H4 (cell line): ENCODE measurements at regions not wholly inside any gene's neighbourhood (a gene's known extent, or its start where the extent isn't known, plus 50 kb on each side); places are given as distances from the start of the nearest gene placed in this dataset.

Source experiments
- DNase-seq: peaks from one replicate; pipeline ENCODE4 v3.0.0-alpha.2; 2015; ENCODE audit warnings: low spot score

GRCh38 chr13:86737334-86737932 is 933.7 kb upstream of the SLITRK5 start:
- DNase-seq: no peak

DNA sequence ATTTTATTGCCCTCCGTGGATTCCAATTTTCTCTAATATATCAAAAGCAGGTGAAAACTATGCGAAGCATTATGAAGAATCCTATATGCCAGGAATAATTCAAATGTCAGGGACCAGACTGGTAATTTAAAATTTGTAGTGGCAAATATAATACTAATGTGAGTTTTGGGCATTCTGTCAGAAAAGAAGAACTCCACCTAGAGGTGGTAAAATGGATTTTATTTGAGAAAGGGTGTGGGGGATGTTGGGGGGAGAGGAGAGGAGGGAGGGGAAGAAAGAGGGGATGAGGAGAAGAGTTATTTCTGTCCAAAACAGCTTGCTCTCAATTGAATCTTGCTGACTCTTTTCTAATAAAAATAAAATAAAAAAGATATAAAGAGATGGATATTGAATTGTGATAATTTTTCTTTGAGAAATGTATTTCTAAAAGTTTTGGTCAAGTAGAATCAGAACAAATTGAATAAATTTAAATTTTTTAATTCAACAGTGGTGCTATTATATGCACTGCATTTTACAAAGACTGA is 929.3 kb upstream of the SLITRK5 start:
- DNase-seq: no peak

DNA sequence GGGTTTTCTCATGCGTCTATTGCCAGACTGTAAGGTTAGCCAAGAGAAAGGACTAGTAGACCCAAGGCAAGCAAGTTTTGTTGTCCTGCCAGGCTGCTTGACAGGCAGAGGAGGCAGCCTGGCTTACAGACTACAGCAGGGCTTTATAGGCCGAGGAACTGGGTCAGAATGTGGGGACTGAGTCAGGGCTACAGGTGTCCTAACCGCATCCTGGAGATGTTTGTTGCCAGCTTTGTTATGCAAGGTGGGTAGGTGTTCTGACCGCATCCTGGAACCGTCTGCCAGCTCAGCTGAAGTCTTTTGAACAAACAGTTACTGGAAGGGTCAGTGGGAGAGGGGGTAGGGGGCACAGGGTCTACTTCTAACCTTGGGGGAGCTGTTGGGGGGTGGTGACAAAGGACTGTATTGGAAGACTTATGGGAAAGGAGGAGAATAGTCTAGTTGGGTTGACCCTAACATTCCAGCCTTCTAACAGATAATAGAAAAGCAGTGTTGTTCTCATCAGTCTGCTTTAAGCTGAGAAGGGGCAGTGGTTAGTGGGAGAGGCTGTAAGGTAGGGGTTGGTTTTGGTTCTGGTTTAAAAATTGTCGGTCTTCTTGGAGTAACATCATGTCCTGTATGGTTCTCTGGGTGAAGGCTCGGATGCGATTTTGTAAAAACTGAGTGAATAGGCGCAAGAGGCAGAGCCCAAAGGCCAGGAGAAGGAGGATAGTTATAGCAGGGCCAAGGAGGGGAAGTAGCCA is 913.8 kb upstream of the SLITRK5 start:
- DNase-seq: no peak

DNA sequence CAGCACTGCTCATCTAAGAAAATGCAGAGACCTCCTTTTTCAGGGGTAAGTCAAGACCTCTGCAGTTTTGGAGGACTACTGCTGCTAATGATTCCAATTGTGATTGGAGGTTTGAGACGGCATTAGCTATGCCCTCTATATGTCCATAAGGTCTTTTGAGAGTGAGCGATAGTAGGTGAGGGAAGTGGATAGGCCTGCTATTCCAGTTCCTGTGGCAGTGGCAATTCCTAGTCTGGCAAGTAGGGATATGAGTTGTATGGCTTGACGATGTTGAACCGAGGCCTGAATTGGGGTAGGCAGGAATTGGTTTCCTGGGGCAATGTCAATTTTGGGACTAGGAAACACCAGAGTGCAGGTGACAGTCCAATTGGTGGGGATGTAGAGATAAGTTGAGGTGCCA is 913.1 kb upstream of the SLITRK5 start:
- no peak for DNase-seq

DNA sequence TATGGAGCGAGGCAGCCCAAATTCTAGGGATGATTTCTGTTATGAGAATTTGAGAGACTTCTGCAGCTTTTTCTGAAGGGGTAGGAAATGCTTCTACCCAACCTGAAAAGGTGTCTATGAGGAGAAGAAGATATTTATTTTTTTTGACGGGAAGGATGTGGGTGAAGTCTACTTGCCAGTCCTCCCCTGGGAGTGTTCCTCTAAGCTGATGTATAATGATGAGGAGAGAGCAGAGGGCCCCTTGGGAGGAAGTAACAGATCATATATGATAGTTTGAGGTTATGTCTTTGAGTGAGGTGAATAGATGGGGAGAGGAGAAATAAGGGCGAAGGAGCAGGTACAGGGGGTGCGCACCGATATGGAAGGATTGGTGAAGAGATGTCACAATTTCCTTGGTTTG is 910.6 kb upstream of the SLITRK5 start:
- DNase-seq: no peak

DNA sequence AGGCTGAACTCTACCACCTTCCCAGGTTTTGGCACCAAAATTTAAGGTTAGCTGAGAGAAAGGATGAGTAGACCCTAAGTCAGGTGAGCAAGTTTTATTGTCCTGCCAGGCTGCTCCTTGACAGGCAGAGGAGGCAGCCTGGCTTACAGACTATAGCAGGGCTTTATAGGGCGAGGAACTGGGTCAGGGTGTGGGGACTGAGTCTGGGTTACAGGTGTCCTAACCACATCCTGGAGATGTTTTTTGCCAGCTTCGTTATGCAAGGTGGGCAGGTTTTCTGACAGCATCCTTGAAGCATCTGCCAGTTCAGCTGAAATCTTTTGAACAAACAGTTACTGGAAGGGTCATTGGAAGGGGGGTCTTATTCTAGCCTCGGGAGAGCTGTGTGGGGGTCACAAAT is 905.7 kb upstream of the SLITRK5 start:
- no peak for DNase-seq

GRCh38 chr13:86788616-86789015 is 882.6 kb upstream of the SLITRK5 start:
- DNase-seq: no peak

DNA sequence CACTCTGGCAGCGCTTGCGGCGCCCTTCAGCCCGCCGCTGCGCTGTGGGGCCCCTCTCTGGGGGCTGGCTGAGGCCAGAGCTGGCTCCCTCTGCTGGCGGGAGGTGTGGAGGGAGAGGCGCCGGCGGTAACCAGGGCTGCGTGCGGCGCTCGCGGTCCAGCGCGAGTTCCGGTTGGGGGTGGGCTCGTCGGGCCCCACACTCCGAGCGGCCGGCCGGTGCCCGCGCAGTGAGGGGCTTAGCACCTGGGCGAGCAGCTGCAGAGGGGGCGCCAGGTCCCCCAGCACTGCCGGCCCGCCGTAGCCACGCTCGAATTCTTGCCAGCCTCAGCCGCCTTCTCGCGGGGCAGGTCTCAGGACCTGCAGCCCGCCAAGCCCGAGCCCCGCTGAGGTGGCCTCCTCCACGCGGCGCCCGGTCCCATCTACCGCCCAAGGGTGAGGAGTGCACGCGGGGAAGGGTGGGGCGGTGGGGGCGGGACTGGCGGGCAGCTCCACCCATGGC is 879.0 kb upstream of the SLITRK5 start:
- DNase-seq: no peak

- DNase-seq: no peak
Measured at GRCh38 chr13:86795858-86796257, 875.3 kb upstream of the SLITRK5 start.

GRCh38 chr13:86810361-86810760 is 860.8 kb upstream of the SLITRK5 start:
- DNase-seq: no peak

- no peak for DNase-seq
Measured at GRCh38 chr13:86813198-86813597, 858.0 kb upstream of the SLITRK5 start.

DNA sequence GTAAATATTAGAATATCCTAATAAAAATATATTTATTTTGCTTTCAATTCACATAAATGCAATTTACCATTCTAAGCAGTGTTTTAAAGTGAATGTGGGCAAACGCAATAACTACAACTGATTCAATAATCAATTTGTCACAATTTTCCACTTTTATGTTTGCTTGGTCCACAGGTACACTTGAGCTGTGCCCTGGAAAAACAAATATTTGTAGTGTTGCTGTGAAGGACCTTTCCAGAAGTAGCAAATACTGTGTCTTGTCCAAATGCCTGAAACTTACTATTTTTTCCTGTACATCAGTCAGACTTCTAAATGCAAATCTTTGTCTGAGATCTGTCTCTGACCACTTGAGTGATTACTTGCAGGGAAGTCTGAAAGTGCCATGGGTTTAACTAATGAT is 845.8 kb upstream of the SLITRK5 start:
- DNase-seq: no peak

GRCh38 chr13:86826232-86826631 is 844.9 kb upstream of the SLITRK5 start:
- no peak for DNase-seq

DNA sequence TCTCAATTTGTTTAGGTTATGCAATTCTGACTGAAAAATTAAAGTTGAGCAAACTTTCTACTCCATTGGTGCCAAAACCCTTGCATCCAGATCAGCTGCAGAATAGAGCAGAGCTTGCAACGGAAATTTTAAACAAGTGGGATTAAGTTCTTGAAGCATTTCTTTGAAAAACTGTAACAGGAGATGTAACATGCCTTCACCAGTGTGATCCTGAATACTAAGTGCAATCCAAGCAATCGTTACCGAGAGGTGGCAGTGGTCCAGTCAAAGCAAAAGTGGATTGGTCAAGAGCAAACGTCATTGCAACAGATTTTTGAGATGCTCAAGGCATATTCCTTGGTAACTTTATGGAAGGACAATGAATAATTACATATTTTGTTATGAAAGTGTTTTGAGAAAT is 841.1 kb upstream of the SLITRK5 start:
- DNase-seq: no peak

DNA sequence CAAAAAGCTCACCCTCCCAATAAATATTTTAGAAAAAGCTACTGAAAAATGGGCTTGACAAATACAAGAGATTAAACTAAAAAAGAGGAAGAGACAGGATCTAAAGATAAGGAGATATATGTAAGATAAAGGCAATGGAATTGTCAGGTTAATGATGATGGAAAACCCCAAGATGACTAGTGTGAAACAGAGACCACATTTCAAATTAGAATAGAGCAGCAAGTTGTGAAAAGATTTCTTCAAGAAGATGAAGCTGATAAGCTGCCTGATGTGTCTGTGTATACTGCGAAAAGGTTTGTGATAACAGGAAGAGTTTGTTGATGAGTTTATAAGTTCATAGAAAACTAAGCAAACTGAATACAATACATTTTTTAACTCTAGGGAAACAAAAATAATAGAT is 840.1 kb upstream of the SLITRK5 start:
- no peak for DNase-seq

DNA sequence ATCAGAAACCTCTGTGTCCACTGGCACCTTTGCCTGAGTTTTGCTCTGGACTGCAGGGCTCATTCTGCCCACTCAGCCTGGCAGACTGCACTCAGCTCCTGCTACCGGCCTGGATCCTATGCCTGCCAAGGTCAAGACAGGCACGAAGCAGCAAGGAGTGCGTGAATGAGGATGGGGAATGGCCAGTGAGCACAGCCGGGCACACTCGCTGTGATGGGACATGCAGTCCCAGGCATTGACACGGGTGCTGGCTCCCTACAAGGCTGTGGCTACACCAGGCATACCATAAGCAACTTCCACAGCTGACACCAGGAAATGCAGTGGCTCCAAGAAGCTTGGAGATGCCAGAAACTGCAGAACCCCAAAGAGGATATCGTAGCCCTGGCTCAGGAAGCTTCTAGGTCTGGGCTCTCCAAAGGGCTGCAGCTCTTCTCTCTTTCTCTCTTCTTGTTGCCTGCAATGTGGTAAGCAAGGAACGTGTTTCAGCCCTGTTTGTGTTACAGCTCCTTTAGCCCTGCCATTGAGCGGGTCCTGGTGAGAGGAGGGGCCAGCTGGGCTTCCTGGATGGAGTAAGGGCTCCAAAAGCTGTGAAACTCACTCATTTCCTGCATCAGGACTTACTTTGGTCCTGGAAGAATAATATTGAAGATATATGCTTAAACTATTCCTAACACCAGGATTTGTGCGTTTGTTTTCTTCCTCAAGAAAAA is 832.6 kb upstream of the SLITRK5 start:
- no peak for DNase-seq

- no peak for DNase-seq
Measured at GRCh38 chr13:86839221-86839620, 832.0 kb upstream of the SLITRK5 start.

DNA sequence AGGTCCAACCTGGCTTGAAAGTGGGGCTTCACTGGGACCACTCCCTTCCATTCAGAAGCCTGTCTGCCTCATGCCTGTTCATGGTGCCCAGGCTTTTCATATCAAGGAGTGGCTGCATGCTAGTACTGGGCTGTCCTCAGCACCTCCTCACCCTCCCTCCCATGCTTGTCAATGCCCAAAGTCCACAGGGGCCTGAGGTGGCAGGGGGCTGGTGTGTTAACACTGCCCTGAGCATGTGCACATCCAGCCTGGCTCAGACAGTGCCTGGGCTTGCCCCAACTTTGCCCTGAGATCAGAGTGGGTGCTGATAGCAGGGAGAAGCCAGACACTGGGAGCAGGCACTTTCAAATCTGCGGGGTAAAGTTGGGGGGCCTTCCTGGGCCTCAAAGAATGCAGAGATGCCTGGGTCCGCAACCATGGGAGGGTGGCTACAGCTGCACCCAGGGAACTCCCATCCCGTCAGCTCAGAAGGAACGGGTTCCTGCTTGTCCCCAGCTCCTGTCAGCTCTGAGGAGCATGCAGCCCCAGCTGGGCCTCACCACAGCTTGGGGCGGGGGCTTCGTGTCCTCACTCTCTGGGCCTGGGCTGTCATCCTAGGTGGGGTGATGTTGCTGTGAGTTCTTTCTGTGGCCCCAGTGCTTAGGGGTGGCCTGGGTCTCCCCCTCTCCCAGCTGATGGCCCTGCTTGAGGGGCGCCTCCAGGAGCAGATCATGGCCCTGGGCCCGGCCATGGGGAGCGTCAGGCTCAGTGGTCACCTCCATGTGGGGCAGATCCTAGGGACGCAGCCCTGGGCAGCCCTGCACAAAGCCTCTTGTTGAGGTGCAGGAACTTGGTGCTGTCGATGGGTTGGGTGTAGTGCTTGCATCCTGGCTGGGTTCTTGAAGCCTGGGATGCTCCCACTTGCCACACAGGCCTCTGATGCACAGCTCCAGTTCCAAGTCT is 830.6 kb upstream of the SLITRK5 start:
- no peak for DNase-seq

DNA sequence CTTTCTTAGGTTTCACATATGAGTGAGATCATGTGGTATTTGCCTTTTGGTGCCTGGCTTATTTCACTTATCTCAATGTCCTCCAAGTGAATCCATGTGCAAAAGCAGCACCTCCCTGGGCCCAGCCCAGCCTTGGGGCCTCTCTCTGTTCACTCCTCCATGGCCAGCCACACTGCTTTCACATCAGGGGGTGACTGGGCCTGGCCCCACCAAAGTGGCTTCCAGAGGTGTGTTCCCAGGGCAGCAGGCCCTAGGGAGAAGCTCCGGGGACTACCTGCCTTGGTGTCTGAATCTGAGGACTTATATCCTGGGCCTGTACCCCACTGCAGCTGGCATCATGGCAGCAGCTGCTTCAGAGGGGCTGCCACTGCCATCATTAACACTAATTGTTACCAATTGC is 829.9 kb upstream of the SLITRK5 start:
- DNase-seq: no peak

- DNase-seq: no peak
Measured at GRCh38 chr13:86846501-86846900, 824.7 kb upstream of the SLITRK5 start.

DNA sequence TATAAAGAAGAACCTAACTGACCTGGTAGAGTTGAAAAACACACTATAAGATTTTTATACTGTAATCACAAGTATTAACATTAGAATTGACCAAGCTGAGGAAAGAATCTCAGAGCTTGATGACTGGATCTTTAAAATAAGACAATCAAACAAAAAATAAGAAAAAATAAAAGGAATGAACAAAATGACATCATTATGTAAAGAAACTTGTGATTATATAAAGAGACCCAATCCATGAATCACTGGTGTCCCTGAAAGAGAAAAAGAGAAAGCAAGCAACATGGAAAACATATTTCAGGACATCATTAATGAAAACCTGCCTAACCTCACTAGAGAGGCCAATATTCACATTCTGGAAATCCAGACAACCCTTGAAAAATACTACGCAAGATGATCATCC is 822.5 kb upstream of the SLITRK5 start:
- no peak for DNase-seq

GRCh38 chr13:86856991-86857390 is 814.2 kb upstream of the SLITRK5 start:
- peak; percentile 78 for DNase-seq
